SH-SY5Y (cell line): ENCODE measurements at regions not wholly inside any gene's neighbourhood (a gene's known extent, or its start where the extent isn't known, plus 50 kb on each side); places are given as distances from the start of the nearest gene placed in this dataset.

Experiments used
- GATA2 ChIP-seq: IDR thresholded peaks from 2 replicates; pipeline ENCODE4 v1.6.1; 2011; ENCODE audit warnings: mild to moderate bottlenecking, low read depth, low read length
- GATA3 ChIP-seq: IDR thresholded peaks from 2 replicates; pipeline ENCODE4 v1.6.1; 2011; ENCODE audit warnings: low read depth, mild to moderate bottlenecking, low read length, moderate library complexity

DNA sequence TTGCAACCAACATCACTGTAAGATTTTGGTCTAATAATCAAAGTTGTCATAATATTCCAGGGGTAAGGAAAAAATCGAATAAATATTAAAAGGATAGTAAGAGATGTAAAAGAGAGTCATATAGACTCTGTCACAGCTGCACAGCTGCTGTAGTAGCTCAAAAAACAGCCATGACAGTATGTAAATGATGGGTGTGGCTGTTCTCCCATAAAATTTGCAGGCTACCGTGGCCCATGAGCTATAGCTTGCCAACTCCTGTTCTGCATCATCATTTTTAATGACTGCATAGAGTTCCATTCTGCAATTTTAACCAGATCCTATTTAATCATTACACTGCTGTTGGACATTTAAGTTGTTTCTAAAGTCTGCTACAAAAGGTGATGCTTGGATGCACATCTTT lies 450.5 kb upstream of the MPDZ start:
- TF ChIP-seq GATA2 (no peak), GATA3 (no peak)
